Hepatocyte (in vitro differentiated cells): ENCODE measurements at regions not wholly inside any gene's neighbourhood (a gene's known extent, or its start where the extent isn't known, plus 50 kb on each side); places are given as distances from the start of the nearest gene placed in this dataset.

Source experiments
- EZH2 ChIP-seq: fragments of 200-600 bp; sonication (generic); IDR thresholded peaks from 2 replicates; pipeline ENCODE4 v1.6.1; 2016; ENCODE audit warnings: antibody characterized with exemption, mild to moderate bottlenecking, borderline replicate concordance
- EZH2phosphoT487 ChIP-seq: fragments of 200-600 bp; sonication (generic); IDR thresholded peaks from one replicate; pipeline ENCODE4 v1.6.1; 2018; ENCODE audit warnings: antibody characterized with exemption, mild to moderate bottlenecking, low read depth, moderate library complexity; ENCODE audit not compliant: unreplicated experiment, severe bottlenecking
- TF ChIP-seq, protein P1 (sequence below): fragments of 200-600 bp; sonication (generic); IDR thresholded peaks from 2 replicates; pipeline ENCODE4 v1.5.1; 2016; ENCODE audit warnings: antibody characterized with exemption, mild to moderate bottlenecking; ENCODE audit not compliant: poor library complexity

DNA sequence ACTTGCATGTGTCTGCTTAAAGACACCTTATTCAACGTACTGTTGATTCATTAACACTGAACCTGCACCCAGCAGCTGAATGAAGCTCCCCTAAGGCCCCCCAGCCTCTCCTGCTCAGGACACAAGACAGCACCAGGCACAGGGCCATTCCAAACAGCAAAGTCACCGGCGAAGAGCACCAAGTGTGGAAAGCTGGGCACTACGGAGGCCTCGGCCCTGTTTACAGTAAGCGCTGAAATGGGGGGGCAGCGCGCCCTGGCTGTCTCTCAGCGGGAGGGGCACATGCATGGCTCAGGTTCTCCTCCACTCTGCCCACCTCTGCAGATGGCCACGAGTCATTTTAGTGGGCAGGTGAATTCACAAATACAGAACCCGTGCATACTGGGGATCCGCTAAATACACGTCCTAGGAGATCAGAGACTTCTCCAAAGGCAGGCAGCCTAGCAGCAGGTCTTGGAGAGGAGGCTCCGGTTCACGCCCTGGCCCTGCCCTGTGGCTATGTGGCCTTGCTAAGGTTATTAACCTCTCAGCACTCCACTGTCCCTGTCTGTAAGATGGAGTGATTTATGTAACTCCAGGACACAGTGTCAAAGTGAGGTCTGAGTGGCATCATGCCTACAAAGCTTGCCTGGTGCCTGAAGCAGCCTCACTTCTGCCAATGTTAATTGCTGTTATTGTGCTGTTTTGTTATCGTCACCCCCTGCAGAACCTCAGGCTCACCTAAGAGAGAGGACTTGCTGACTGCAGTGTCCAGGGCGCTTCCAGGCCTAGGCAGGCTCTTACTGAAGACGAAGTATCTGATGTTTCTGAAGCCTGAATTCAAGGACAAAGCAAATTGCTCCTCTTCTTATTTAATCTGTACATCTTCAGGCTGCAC, 207.4 kb upstream of the SOX1 start:
- TF ChIP-seq, protein P1, sequence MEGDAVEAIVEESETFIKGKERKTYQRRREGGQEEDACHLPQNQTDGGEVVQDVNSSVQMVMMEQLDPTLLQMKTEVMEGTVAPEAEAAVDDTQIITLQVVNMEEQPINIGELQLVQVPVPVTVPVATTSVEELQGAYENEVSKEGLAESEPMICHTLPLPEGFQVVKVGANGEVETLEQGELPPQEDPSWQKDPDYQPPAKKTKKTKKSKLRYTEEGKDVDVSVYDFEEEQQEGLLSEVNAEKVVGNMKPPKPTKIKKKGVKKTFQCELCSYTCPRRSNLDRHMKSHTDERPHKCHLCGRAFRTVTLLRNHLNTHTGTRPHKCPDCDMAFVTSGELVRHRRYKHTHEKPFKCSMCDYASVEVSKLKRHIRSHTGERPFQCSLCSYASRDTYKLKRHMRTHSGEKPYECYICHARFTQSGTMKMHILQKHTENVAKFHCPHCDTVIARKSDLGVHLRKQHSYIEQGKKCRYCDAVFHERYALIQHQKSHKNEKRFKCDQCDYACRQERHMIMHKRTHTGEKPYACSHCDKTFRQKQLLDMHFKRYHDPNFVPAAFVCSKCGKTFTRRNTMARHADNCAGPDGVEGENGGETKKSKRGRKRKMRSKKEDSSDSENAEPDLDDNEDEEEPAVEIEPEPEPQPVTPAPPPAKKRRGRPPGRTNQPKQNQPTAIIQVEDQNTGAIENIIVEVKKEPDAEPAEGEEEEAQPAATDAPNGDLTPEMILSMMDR = no peak
- no peak for TF ChIP-seq EZH2
- no peak for TF ChIP-seq EZH2phosphoT487
